HCT116 (cell line): ENCODE measurements at regions not wholly inside any gene's neighbourhood (a gene's known extent, or its start where the extent isn't known, plus 50 kb on each side); places are given as distances from the start of the nearest gene placed in this dataset.

Source experiments
- CTCF ChIP-seq, 3 experiments: fragments of 200-600 bp in 1 of 3; sonication (generic) in 1 of 3; IDR thresholded peaks in 2 of 3; conservative IDR thresholded peaks in 1 of 3; 2 replicates each; pipeline ENCODE4 v1.5.1; 2012 to 2017; ENCODE audit warnings: low read depth in 2 of 3, low read length in 2 of 3, antibody characterized with exemption in 1 of 3, borderline replicate concordance in 1 of 3, control low read depth in 1 of 3, mild to moderate bottlenecking in 1 of 3, mixed read lengths in 1 of 3, mixed run types in 1 of 3, moderate library complexity in 1 of 3; ENCODE audit not compliant: insufficient read depth in 1 of 3
- EZH2 ChIP-seq: fragments of 200-600 bp; sonication (generic); IDR thresholded peaks from 2 replicates; pipeline ENCODE4 v1.6.1; 2017; ENCODE audit warnings: antibody characterized with exemption, mixed run types
- POLR2A ChIP-seq: IDR thresholded peaks from 2 replicates; pipeline ENCODE4 v1.7.0; 2011; ENCODE audit warnings: borderline replicate concordance; ENCODE audit not compliant: insufficient read depth, insufficient read length; ENCODE audit errors: extremely low read depth
- POLR2AphosphoS5 ChIP-seq: IDR thresholded peaks from 2 replicates; pipeline ENCODE4 v1.6.1; 2011; ENCODE audit warnings: mild to moderate bottlenecking, low read depth, low read length, moderate library complexity
- SIN3A ChIP-seq: IDR thresholded peaks from 2 replicates; pipeline ENCODE4 v1.6.1; 2012; ENCODE audit warnings: low read depth
- SP1 ChIP-seq: IDR thresholded peaks from 2 replicates; pipeline ENCODE4 v1.6.1; 2012; ENCODE audit warnings: low read depth
- SRF ChIP-seq: IDR thresholded peaks from 2 replicates; pipeline ENCODE4 v1.6.1; 2012; ENCODE audit warnings: low read depth
- ZBTB33 ChIP-seq: IDR thresholded peaks from 2 replicates; pipeline ENCODE4 v1.6.1; 2011; ENCODE audit warnings: mild to moderate bottlenecking, low read length, moderate library complexity; ENCODE audit not compliant: insufficient replicate concordance; ENCODE audit errors: extremely low read depth

GRCh38 chr13:54194233-54195024 lies 1165.8 kb downstream of the OLFM4 start:
- TF ChIP-seq POLR2AphosphoS5, result no peak
- no peak for TF ChIP-seq SRF
- TF ChIP-seq CTCF (IDR thresholded peaks at IDR 0.05 in 2 of 3, conservative IDR thresholded peaks at IDR 0.05 in 1 of 3; ENCODE audit: borderline replicate concordance in 1 of 3, insufficient read depth in 1 of 3, low read depth in 2 of 3, low read length in 2 of 3), result no peak
- TF ChIP-seq SP1, result no peak
- TF ChIP-seq ZBTB33, result no peak
- no peak for TF ChIP-seq SIN3A
- no peak for TF ChIP-seq POLR2A
- no peak for TF ChIP-seq EZH2
